ENCODE measurements at regions not wholly inside any gene's neighbourhood (a gene's known extent, or its start where the extent isn't known, plus 50 kb on each side); places are given as distances from the start of the nearest gene placed in this dataset.

DNA sequence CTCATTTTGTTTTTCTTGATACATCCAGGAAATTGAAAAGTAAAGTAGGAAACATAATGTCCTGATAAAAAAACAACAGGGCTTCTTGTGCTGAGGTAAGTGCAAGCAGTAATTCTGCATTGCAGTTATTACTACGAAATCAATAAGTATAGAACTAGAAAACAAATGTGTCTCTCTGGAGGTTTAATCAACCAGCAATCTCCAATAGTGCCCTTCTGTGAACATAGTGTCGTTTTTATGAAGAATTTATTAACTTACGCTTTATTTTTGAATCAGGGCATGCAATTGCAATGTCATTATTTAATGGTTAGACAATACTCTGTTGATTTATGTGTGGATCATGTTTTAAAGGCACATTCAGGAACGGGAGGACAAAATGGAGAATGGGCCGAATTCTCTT, 494.1 kb upstream of the NOVA1 start:
- TF ChIP-seq, protein P1, sequence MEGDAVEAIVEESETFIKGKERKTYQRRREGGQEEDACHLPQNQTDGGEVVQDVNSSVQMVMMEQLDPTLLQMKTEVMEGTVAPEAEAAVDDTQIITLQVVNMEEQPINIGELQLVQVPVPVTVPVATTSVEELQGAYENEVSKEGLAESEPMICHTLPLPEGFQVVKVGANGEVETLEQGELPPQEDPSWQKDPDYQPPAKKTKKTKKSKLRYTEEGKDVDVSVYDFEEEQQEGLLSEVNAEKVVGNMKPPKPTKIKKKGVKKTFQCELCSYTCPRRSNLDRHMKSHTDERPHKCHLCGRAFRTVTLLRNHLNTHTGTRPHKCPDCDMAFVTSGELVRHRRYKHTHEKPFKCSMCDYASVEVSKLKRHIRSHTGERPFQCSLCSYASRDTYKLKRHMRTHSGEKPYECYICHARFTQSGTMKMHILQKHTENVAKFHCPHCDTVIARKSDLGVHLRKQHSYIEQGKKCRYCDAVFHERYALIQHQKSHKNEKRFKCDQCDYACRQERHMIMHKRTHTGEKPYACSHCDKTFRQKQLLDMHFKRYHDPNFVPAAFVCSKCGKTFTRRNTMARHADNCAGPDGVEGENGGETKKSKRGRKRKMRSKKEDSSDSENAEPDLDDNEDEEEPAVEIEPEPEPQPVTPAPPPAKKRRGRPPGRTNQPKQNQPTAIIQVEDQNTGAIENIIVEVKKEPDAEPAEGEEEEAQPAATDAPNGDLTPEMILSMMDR (IDR thresholded peaks at IDR 0.05): no peak
- TF ChIP-seq POLR2A (IDR thresholded peaks at IDR 0.05): no peak
- no peak for TF ChIP-seq EP300 (IDR thresholded peaks at IDR 0.05; ENCODE audit: low read depth)
